Endodermal cell (in vitro differentiated cells): ENCODE measurements at regions not wholly inside any gene's neighbourhood (a gene's known extent, or its start where the extent isn't known, plus 50 kb on each side); places are given as distances from the start of the nearest gene placed in this dataset.
"Not testable (repeated sequence)": the region's sequence is repeated elsewhere in the genome, so short reads cannot be mapped to it uniquely, and the experiment has no call there.

Experiments
- DNase-seq: peaks from one replicate; pipeline ENCODE4 v3.0.0-alpha.2; 2017
- H3K27ac ChIP-seq: 2 replicates; pipeline ENCODE4 v1.5.1; 2013; ENCODE audit warnings: mild to moderate bottlenecking, low read depth, low read length, moderate library complexity
- H3K27me3 ChIP-seq: 2 replicates; pipeline ENCODE4 v1.6.1; 2013; ENCODE audit warnings: mild to moderate bottlenecking, low read length, moderate library complexity; ENCODE audit not compliant: insufficient read depth, control insufficient read depth, poor library complexity, severe bottlenecking
- H3K36me3 ChIP-seq: 2 replicates; pipeline ENCODE4 v1.7.0; 2013; ENCODE audit warnings: mild to moderate bottlenecking, low read length, moderate library complexity; ENCODE audit not compliant: control insufficient read depth, insufficient read depth
- H3K4me1 ChIP-seq: one replicate; pipeline ENCODE4 v1.7.0; 2013; ENCODE audit warnings: low read length; ENCODE audit not compliant: control insufficient read depth, insufficient read depth
- H3K4me3 ChIP-seq: 2 replicates; pipeline ENCODE4 v1.5.1; 2013; ENCODE audit warnings: mild to moderate bottlenecking, low read length, moderate library complexity
- H3K9ac ChIP-seq: 2 replicates; pipeline ENCODE4 v1.6.1; 2013; ENCODE audit warnings: mild to moderate bottlenecking, low read length, moderate library complexity; ENCODE audit not compliant: poor library complexity, severe bottlenecking; ENCODE audit errors: extremely low read depth
- H3K9me3 ChIP-seq: 2 replicates; pipeline ENCODE4 v1.6.1; 2013; ENCODE audit warnings: mild to moderate bottlenecking, low read length, moderate library complexity; ENCODE audit not compliant: control insufficient read depth
- H3K27ac Mint-ChIP-seq: 2 replicates; pipeline ENCODE4 v1.8.0; 2020; ENCODE audit warnings: mixed read lengths
- H3K27me3 Mint-ChIP-seq: 2 replicates; pipeline ENCODE4 v1.8.0; 2021; ENCODE audit warnings: mild to moderate bottlenecking, mixed read lengths; ENCODE audit not compliant: insufficient read depth
- H3K36me3 Mint-ChIP-seq: 2 replicates; pipeline ENCODE4 v1.8.0; 2020; ENCODE audit warnings: low read depth, mixed read lengths
- H3K4me1 Mint-ChIP-seq: 2 replicates; pipeline ENCODE4 v1.8.0; 2020; ENCODE audit warnings: mixed read lengths
- H3K4me3 Mint-ChIP-seq: 2 replicates; pipeline ENCODE4 v1.8.0; 2020; ENCODE audit warnings: mild to moderate bottlenecking, moderate library complexity, mixed read lengths
- H3K9me3 Mint-ChIP-seq: 2 replicates; pipeline ENCODE4 v1.8.0; 2020; ENCODE audit warnings: mild to moderate bottlenecking, mixed read lengths
- WGBS, 2 experiments: methylation state at CpG; one replicate each; pipeline versions ENCODE4 v1.1.5 to v1.1.7; 2013; ENCODE audit warnings: missing lambda C conversion rate in 2 of 2, mixed read lengths in 1 of 2; ENCODE audit not compliant: insufficient coverage in 1 of 2, insufficient read length in 1 of 2; 5-methylcytosine and 5-hydroxymethylcytosine counted together
- TF ChIP-seq, protein P1 (sequence below): fragments of 200-600 bp; sonication (generic); conservative IDR thresholded peaks from 2 replicates; pipeline ENCODE4 v1.5.0; 2021; ENCODE audit warnings: antibody characterized with exemption, mild to moderate bottlenecking

DNA sequence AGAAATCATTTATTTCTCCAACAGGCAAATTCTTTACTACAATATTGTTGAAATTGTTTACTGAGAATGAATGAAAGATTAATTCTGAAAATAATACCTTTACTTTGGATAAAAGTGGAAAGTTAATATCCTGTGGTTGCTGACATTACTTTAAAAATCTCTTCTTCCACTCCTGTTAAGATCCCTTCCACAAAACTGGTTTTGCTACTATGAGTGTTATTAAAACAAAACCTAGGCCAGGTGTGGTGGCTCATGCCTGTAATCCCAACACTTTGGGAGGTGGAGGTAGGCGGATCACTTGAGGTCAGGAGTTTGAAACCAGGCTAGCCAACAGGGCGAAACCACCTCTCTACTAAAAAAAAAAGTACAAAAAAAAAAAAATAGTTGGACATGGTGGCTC is 123.9 kb upstream of the CCDC150 start:
- DNase-seq, result no peak
- Histone ChIP-seq H3K36me3 (no peaks in the 10 kb centered on the region), H3K9ac (no peak overlapping the region), H3K9me3 (no peaks in the 10 kb centered on the region), H3K27me3 (no peaks in the 10 kb centered on the region), H3K4me3 (no peak overlapping the region), H3K4me1 (no peaks in the 10 kb centered on the region), H3K27ac (no peak overlapping the region)
- 80 to 100% methylated on average over 1 to 2 of the region's 2 CpGs for WGBS, 2 experiments
- Mint-ChIP-seq H3K4me1 (peaks cover 4% of the 10 kb centered on the region), H3K9me3 (no peaks in the 10 kb centered on the region), H3K36me3 (no peaks in the 10 kb centered on the region), H3K27me3 (no peaks in the 10 kb centered on the region), H3K4me3 (no peak overlapping the region), H3K27ac (no peak overlapping the region)
- TF ChIP-seq, protein P1, sequence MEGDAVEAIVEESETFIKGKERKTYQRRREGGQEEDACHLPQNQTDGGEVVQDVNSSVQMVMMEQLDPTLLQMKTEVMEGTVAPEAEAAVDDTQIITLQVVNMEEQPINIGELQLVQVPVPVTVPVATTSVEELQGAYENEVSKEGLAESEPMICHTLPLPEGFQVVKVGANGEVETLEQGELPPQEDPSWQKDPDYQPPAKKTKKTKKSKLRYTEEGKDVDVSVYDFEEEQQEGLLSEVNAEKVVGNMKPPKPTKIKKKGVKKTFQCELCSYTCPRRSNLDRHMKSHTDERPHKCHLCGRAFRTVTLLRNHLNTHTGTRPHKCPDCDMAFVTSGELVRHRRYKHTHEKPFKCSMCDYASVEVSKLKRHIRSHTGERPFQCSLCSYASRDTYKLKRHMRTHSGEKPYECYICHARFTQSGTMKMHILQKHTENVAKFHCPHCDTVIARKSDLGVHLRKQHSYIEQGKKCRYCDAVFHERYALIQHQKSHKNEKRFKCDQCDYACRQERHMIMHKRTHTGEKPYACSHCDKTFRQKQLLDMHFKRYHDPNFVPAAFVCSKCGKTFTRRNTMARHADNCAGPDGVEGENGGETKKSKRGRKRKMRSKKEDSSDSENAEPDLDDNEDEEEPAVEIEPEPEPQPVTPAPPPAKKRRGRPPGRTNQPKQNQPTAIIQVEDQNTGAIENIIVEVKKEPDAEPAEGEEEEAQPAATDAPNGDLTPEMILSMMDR, result no peak

DNA sequence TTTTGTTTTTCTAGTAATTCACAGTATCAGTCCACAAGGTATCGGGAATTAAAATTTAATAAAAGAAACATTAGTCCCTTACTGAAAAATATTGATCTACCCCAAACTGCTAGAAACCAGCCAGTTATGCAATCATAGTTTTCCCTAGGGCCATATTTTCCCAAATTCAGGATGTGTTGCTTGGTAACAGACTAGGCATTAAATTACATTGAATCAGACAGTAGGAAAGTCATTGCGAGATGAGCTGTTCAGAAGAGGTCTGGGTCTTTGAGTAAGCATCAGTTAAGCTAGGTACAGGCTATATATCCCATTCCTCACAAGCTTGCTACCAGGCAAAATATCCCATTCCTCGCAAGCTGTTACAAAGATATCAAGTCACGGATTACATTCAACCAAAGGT is 123.0 kb upstream of the CCDC150 start:
- no peak overlapping the region for H3K9ac ChIP-seq
- H3K27me3 Mint-ChIP-seq, result no peaks in the 10 kb centered on the region
- DNase-seq, result no peak
- no peak overlapping the region for H3K4me3 ChIP-seq
- H3K36me3 ChIP-seq, result no peaks in the 10 kb centered on the region
- no peak overlapping the region for H3K27ac Mint-ChIP-seq
- H3K4me1 Mint-ChIP-seq, result peaks cover 2% of the 10 kb centered on the region
- H3K27ac ChIP-seq, result no peak overlapping the region
- H3K9me3 ChIP-seq, result no peaks in the 10 kb centered on the region
- no peaks in the 10 kb centered on the region for H3K27me3 ChIP-seq
- no peak overlapping the region for H3K4me3 Mint-ChIP-seq
- TF ChIP-seq, protein P1, result no peak
- H3K4me1 ChIP-seq, result no peaks in the 10 kb centered on the region
- H3K9me3 Mint-ChIP-seq, result no peaks in the 10 kb centered on the region
- WGBS, 2 experiments, result 92 to 100% methylated on average over 1 to 4 of the region's 4 CpGs
- no peaks in the 10 kb centered on the region for H3K36me3 Mint-ChIP-seq

DNA sequence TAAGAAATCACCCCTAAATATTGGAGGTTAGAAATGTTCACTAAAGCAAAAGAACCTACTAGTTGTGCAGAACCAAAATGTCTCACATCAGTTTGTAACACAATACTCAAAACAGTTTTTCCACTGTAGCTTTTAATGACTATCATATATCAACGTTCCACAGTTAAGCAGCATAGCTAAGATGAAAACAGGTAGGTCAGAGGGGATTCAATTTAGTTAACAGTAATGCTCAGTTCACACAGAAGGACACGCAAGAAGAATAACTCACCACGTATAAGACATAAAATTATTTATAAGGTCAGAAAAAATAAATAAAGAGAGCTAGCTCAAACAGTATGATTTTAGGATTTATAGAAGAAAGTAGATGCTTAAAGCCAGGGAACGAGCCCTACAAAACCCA is 118.9 kb upstream of the CCDC150 start:
- DNase-seq, result no peak
- Histone ChIP-seq H3K9ac (no peak overlapping the region), H3K4me1 (no peaks in the 10 kb centered on the region), H3K36me3 (no peaks in the 10 kb centered on the region), H3K27me3 (no peaks in the 10 kb centered on the region), H3K27ac (no peak overlapping the region), H3K4me3 (no peak overlapping the region), H3K9me3 (no peaks in the 10 kb centered on the region)
- Mint-ChIP-seq H3K27me3 (no peaks in the 10 kb centered on the region), H3K4me3 (no peak overlapping the region), H3K27ac (no peak overlapping the region), H3K9me3 (no peaks in the 10 kb centered on the region), H3K4me1 (no peaks in the 10 kb centered on the region), H3K36me3 (no peaks in the 10 kb centered on the region)
- TF ChIP-seq, protein P1, result no peak
- WGBS, 2 experiments, result 65 to 89% methylated on average over 2 of the region's 4 CpGs

DNA sequence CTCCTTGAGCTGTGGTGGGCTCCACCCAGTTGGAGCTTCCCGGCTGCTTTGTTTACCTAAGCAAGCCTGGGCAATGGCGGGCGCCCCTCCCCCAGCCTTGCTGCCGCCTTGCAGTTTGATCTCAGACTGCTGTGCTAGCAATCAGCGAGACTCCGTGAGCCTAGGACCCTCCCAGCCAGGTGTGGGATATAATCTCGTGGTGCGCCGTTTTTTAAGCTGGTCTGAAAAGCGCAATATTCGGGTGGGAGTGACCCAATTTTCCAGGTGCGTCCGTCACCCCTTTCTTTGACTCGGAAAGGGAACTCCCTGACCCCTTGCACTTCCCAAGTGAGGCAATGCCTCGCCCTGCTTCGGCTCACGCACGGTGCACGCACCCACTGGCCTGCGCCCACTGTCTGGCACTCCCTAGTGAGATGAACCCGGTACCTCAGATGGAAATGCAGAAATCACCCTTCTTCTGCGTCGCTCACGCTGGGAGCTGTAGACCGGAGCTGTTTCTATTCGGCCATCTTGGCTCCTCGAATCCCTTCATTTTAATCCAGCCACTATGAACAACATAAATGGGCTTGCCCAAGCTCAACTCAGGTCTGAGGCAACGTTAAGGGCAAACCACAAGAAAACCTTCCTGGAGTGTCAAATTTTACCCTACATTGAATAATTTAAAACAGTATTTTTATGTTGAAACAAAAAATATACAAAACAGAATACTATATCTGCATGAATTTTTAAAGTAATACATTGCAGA is 112.4 kb upstream of the CCDC150 start:
- H3K9me3 Mint-ChIP-seq, DNase-seq, H3K27ac ChIP-seq, H3K9ac ChIP-seq, H3K4me1 ChIP-seq, H3K36me3 ChIP-seq, H3K9me3 ChIP-seq, H3K36me3 Mint-ChIP-seq, H3K4me3 ChIP-seq, H3K4me1 Mint-ChIP-seq, H3K27me3 ChIP-seq, H3K27me3 Mint-ChIP-seq: not testable (repeated sequence)
- Mint-ChIP-seq H3K27ac (peak overlapping the region; percentile 58), H3K4me3 (peak overlapping the region; percentile 32)
- WGBS, 2 experiments, result 79 to 100% methylated on average over 2 to 18 of the region's 28 CpGs
